Body of pancreas (tissue), 4 donors: ENCODE measurements at regions not wholly inside any gene's neighbourhood (a gene's known extent, or its start where the extent isn't known, plus 50 kb on each side); places are given as distances from the start of the nearest gene placed in this dataset.
"Not testable (repeated sequence)": the region's sequence is repeated elsewhere in the genome, so short reads cannot be mapped to it uniquely, and the experiment has no call there.

ENCODE experiments used
- ATAC-seq: fragments of 150-250 bp; one replicate; pipeline ENCODE4 v1.9.1; 2016
- DNase-seq, 4 donors: peaks; one replicate each; pipeline ENCODE4 v3.0.0-alpha.2; 2019
- H3K27ac ChIP-seq, 4 donors: fragments of 200-600 bp; sonication (generic); 1 replicate in 3 of 4; 2 replicates in 1 of 4; pipeline versions ENCODE4 v1.5.1 to v1.6.1; 2016 to 2019; ENCODE audit warnings: mild to moderate bottlenecking in 1 of 4, mixed read lengths in 1 of 4, moderate library complexity in 1 of 4
- H3K27me3 ChIP-seq, 2 donors: fragments of 200-600 bp; sonication (generic); one replicate each; pipeline ENCODE4 v1.6.0; 2016; ENCODE audit warnings: mild to moderate bottlenecking in 1 of 2
- H3K36me3 ChIP-seq, 2 donors: fragments of 200-600 bp; sonication (generic); replicated peaks in 1 of 2; 2 replicates each; pipeline ENCODE4 v1.5.1; 2016; ENCODE audit warnings: low read depth in 2 of 2; ENCODE audit not compliant: insufficient read depth in 1 of 2
- H3K4me1 ChIP-seq: fragments of 200-600 bp; sonication (generic); one replicate; pipeline ENCODE4 v1.6.0; 2016
- H3K4me3 ChIP-seq, 2 donors: fragments of 200-600 bp; sonication (generic); 1 replicate in 1 of 2; 2 replicates in 1 of 2; pipeline ENCODE4 v1.5.1; 2016 to 2019
- H3K9me3 ChIP-seq, 3 donors: fragments of 200-600 bp; sonication (generic); 1 replicate in 2 of 3; 2 replicates in 1 of 3; pipeline ENCODE4 v1.5.1; 2016
- CTCF ChIP-seq, 7 experiments: fragments of 450-650 bp in 4 of 7; fragments of 200-600 bp in 3 of 7; sonication (generic) in 3 of 7; IDR thresholded peaks; one replicate each; pipeline ENCODE4 v1.5.1; 2016 to 2019; ENCODE audit warnings: antibody characterized with exemption in 7 of 7
- POLR2A ChIP-seq, 3 donors: fragments of 450-650 bp; IDR thresholded peaks; one replicate each; pipeline ENCODE4 v1.6.1; 2016; ENCODE audit warnings: antibody characterized with exemption in 3 of 3, mild to moderate bottlenecking in 2 of 3
- WGBS, 2 donors: methylation state at CpG; one replicate each; pipeline ENCODE4 v1.1.5; 2017; 5-methylcytosine and 5-hydroxymethylcytosine counted together
- intact Hi-C: fragments of 100-400 bp; cut with DNase I; formaldehyde crosslinking; loops from one replicate; pipeline ENCODE4 v1.15.1; 2023

GRCh38 chr1:164154622-164155021 lies 404.4 kb upstream of the PBX1 start:
- no peaks in the 10 kb centered on the region for H3K9me3 ChIP-seq
- no peak overlapping the region for H3K27ac ChIP-seq
- peaks cover 0 to 5% of the 10 kb centered on the region in 2 donors for H3K27me3 ChIP-seq
- ATAC-seq (no peak), DNase-seq (no peak)
- no peaks in the 10 kb centered on the region for H3K36me3 ChIP-seq
- intact Hi-C loops, result no loop called here
- H3K4me3 ChIP-seq, result no peak overlapping the region
- no peaks in the 10 kb centered on the region for H3K4me1 ChIP-seq
- 44 to 56% methylated on average over 1 of the region's 1 CpG for WGBS, 2 donors
- TF ChIP-seq CTCF (IDR thresholded peaks at IDR 0.05) (no peak), POLR2A (IDR thresholded peaks at IDR 0.05) (no peak)

GRCh38 chr1:164155347-164155746 lies 403.6 kb upstream of the PBX1 start:
- H3K27me3 ChIP-seq, result peaks cover 0 to 5% of the 10 kb centered on the region in 2 donors
- no peak overlapping the region for H3K4me3 ChIP-seq
- DNase-seq (no peak), ATAC-seq (no peak)
- TF ChIP-seq CTCF (IDR thresholded peaks at IDR 0.05) (no peak), POLR2A (IDR thresholded peaks at IDR 0.05) (no peak)
- H3K36me3 ChIP-seq, result no peaks in the 10 kb centered on the region
- H3K4me1 ChIP-seq, result no peaks in the 10 kb centered on the region
- H3K27ac ChIP-seq, result no peak overlapping the region
- 53 to 57% methylated on average over 4 of the region's 4 CpGs for WGBS, 2 donors
- H3K9me3 ChIP-seq, result no peaks in the 10 kb centered on the region
- intact Hi-C loops, result no loop called here

GRCh38 chr1:164163289-164163849 lies 395.6 kb upstream of the PBX1 start:
- H3K27ac ChIP-seq, result no peak overlapping the region
- DNase-seq (no peak), ATAC-seq (no peak)
- WGBS, 2 donors, result 90 to 92% methylated on average over 1 of the region's 1 CpG
- H3K4me1 ChIP-seq, result no peaks in the 10 kb centered on the region
- no peak for TF ChIP-seq CTCF (IDR thresholded peaks at IDR 0.05)
- TF ChIP-seq POLR2A (IDR thresholded peaks at IDR 0.05), result no peak
- intact Hi-C loops, result loop anchor here (10.0 kb wide), 1 partner anchor 911 kb away; no protein-coding TSS in a partner anchor
- H3K27me3 ChIP-seq, result no peaks in the 10 kb centered on the region
- H3K4me3 ChIP-seq, result no peak overlapping the region
- no peaks in the 10 kb centered on the region for H3K36me3 ChIP-seq
- H3K9me3 ChIP-seq, result no peaks in the 10 kb centered on the region

- Histone ChIP-seq H3K9me3 (no peaks in the 10 kb centered on the region), H3K4me1 (no peaks in the 10 kb centered on the region), H3K27me3 (no peaks in the 10 kb centered on the region), H3K36me3 (no peaks in the 10 kb centered on the region), H3K27ac (no peak overlapping the region), H3K4me3 (no peak overlapping the region)
- intact Hi-C loops, result loop anchor here (10.0 kb wide), 1 partner anchor 909 kb away; no protein-coding TSS in a partner anchor
- no peak for DNase-seq
- ATAC-seq, result no peak
- 60 to 61% methylated on average over 2 of the region's 2 CpGs for WGBS, 2 donors
- no peak for TF ChIP-seq POLR2A (IDR thresholded peaks at IDR 0.05)
- TF ChIP-seq CTCF (IDR thresholded peaks at IDR 0.05), result no peak
Measured at GRCh38 chr1:164165466-164165865, 393.5 kb upstream of the PBX1 start.

GRCh38 chr1:164166454-164166853 lies 392.5 kb upstream of the PBX1 start:
- TF ChIP-seq CTCF (IDR thresholded peaks at IDR 0.05), result peak; percentile 42 to 86 (median 77)
- WGBS, 2 donors, result 25 to 26% methylated on average over 6 of the region's 6 CpGs
- intact Hi-C loops, result loop anchor here (10.0 kb wide), 1 partner anchor 908 kb away; no protein-coding TSS in a partner anchor

More at GRCh38 chr1:164166454-164166853, 392.5 kb upstream of the PBX1 start:
- H3K4me1 ChIP-seq, H3K27me3 ChIP-seq, H3K27ac ChIP-seq, H3K36me3 ChIP-seq, H3K9me3 ChIP-seq, H3K4me3 ChIP-seq: not testable (repeated sequence)
- ATAC-seq, result peak; percentile 48
- peak; percentile 66 to 73 (median 70) for DNase-seq
